Right lobe of liver (tissue), 6 donors: ENCODE measurements at regions not wholly inside any gene's neighbourhood (a gene's known extent, or its start where the extent isn't known, plus 50 kb on each side); places are given as distances from the start of the nearest gene placed in this dataset.

Experiments used
- ATAC-seq, 4 donors: fragments of 200-7000 bp; cut with Tn5 transposase; one replicate each; pipeline ENCODE4 v1.9.1; 2020; ENCODE audit warnings: mild to moderate bottlenecking in 4 of 4, moderate library complexity in 4 of 4
- DNase-seq, 3 donors: peaks; one replicate each; pipeline ENCODE4 v3.0.0-alpha.2; 2020
- H3K27ac ChIP-seq, 3 donors: fragments of 200-600 bp; one replicate each; pipeline ENCODE4 v1.8.0; 2022
- H3K27me3 ChIP-seq, 2 donors: fragments of 200-600 bp; one replicate each; pipeline ENCODE4 v1.8.0; 2022
- H3K36me3 ChIP-seq, 4 donors: fragments of 200-600 bp; sonication (generic) in 1 of 4; one replicate each; pipeline versions ENCODE4 v1.5.1 to v1.8.0; 2017 to 2022; ENCODE audit warnings: control low read depth in 1 of 4
- H3K4me1 ChIP-seq, 4 donors: fragments of 200-600 bp; sonication (generic) in 1 of 4; one replicate each; pipeline versions ENCODE4 v1.5.1 to v1.8.0; 2017 to 2022; ENCODE audit warnings: control low read depth in 1 of 4
- H3K4me3 ChIP-seq, 3 donors: fragments of 200-600 bp; one replicate each; pipeline ENCODE4 v1.8.0; 2022
- H3K9me3 ChIP-seq, 4 donors: fragments of 200-600 bp; sonication (generic) in 1 of 4; one replicate each; pipeline versions ENCODE4 v1.5.1 to v1.8.0; 2017 to 2022; ENCODE audit warnings: control low read depth in 1 of 4
- POLR2A ChIP-seq: fragments of 450-650 bp; IDR thresholded peaks from one replicate; pipeline ENCODE4 v1.6.1; 2017; ENCODE audit warnings: antibody characterized with exemption, mild to moderate bottlenecking
- WGBS: methylation state at CpG from one replicate; pipeline ENCODE4 v1.1.6; 2018; ENCODE audit warnings: low coverage, low lambda C conversion rate; ENCODE audit not compliant: insufficient coverage; ENCODE audit errors: missing lambda C conversion rate; 5-methylcytosine and 5-hydroxymethylcytosine counted together
- intact Hi-C, 2 donors: fragments of 100-400 bp; cut with DNase I; formaldehyde crosslinking; loops; one replicate each; pipeline versions ENCODE4 v1.11.2 to v1.14.1; 2022
- TF ChIP-seq, protein P1 (sequence below), 4 donors: fragments of 200-600 bp in 3 of 4; fragments of 450-650 bp in 1 of 4; IDR thresholded peaks; one replicate each; pipeline versions ENCODE4 v1.5.1 to v1.8.0; 2016 to 2022; ENCODE audit warnings: antibody characterized with exemption in 4 of 4, mild to moderate bottlenecking in 2 of 4
- donor health status: DM: no; HTN: yes; CAD: no.
- donor health status: DM: no; HTN: no; CAD: no.
- donor health status: DM: no; HTN: no; CAD: no.
- donor health status: DM: no; HTN: yes; CAD: no.
- donor health status: DM: no; HTN: yes; CAD: no.

DNA sequence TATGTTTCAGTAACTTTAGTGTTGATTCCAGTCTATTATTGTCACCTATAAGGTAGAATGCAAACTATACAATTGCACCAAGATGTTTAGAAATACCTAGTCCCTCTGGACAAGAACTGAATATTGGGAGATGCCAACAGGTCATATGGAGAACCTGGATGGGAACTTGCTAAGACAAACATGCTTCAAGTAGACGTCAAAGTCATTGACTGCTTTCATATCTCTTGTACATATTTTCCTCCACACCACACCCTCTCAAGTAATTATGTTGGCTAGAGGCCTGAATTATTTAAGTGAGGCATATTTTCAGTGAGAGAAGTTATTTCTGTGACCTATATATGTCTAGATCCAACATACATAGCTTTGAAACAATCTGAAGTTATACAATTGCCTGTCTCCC is 453.3 kb downstream of the ELAVL2 start:
- H3K9me3 ChIP-seq: no peaks in the 10 kb centered on the region
- no peak overlapping the region for H3K4me3 ChIP-seq
- H3K27me3 ChIP-seq: no peaks in the 10 kb centered on the region
- peaks cover 0 to 10% (median 0%) of the 10 kb centered on the region in 4 donors for H3K4me1 ChIP-seq
- intact Hi-C loops: no loop called here
- WGBS: no CpG with 5 or more reads among the region's 1 CpG
- no peaks in the 10 kb centered on the region for H3K36me3 ChIP-seq
- H3K27ac ChIP-seq: no peak overlapping the region
- no peak for TF ChIP-seq POLR2A
- TF ChIP-seq, protein P1, sequence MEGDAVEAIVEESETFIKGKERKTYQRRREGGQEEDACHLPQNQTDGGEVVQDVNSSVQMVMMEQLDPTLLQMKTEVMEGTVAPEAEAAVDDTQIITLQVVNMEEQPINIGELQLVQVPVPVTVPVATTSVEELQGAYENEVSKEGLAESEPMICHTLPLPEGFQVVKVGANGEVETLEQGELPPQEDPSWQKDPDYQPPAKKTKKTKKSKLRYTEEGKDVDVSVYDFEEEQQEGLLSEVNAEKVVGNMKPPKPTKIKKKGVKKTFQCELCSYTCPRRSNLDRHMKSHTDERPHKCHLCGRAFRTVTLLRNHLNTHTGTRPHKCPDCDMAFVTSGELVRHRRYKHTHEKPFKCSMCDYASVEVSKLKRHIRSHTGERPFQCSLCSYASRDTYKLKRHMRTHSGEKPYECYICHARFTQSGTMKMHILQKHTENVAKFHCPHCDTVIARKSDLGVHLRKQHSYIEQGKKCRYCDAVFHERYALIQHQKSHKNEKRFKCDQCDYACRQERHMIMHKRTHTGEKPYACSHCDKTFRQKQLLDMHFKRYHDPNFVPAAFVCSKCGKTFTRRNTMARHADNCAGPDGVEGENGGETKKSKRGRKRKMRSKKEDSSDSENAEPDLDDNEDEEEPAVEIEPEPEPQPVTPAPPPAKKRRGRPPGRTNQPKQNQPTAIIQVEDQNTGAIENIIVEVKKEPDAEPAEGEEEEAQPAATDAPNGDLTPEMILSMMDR (IDR thresholded peaks at IDR 0.05): no peak
- DNase-seq (no peak), ATAC-seq (no peak)

DNA sequence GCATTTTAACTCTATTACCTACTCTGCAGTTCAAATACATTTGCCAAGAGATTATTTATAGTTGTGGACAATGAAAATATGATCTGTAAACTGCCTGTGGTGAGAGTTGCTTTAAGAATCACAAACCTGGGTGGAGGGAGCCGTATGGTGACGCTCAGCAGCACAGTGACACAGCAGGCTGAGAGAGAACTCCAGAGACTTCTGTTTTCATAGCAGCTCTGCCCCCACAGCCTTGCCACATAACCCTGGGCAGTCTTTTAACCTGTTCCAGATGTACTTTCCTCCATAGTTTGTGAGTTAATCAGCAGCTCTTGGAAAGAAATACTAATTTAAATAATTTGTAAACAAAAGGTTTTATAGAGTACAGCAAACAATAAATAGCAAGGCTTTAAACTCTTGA is 450.5 kb downstream of the ELAVL2 start:
- DNase-seq: peak in 1 of 3 donors; percentile 42
- H3K4me3 ChIP-seq: no peak overlapping the region
- H3K9me3 ChIP-seq: no peaks in the 10 kb centered on the region
- no peak for TF ChIP-seq POLR2A
- TF ChIP-seq, protein P1 (IDR thresholded peaks at IDR 0.05): no peak
- H3K4me1 ChIP-seq: peaks cover 0 to 10% (median 0%) of the 10 kb centered on the region in 4 donors
- H3K27ac ChIP-seq: peak overlapping the region in 1 of 3 donors; percentile 50
- no CpG with 5 or more reads among the region's 2 CpGs for WGBS
- ATAC-seq: peak; percentile 44 to 93 (median 83)
- no peaks in the 10 kb centered on the region for H3K27me3 ChIP-seq
- intact Hi-C loops: no loop called here
- no peaks in the 10 kb centered on the region for H3K36me3 ChIP-seq

DNA sequence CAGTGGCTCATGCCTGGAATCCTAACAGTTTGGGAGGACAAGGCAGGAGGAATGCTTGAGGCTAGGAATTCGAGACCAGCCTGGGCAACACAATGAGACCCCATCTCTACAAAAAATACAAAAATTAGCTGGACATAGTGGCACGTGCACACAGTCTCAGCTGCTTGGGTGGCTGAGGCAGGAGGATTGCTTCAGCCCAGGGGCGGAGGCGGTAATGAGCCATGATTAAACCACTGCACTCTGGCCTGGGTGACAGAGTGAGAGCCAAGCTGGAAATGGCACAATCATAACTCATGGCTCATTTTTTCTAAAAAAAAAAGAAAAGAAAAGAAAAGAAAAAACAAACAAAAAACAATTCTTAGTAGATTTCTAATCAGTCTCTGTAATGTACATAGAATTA is 446.2 kb downstream of the ELAVL2 start:
- H3K9me3 ChIP-seq: no peaks in the 10 kb centered on the region
- ATAC-seq (peak; percentile 34 to 86 (median 70)), DNase-seq (peak in 1 of 3 donors; percentile 23)
- H3K27me3 ChIP-seq: no peaks in the 10 kb centered on the region
- H3K36me3 ChIP-seq: no peaks in the 10 kb centered on the region
- TF ChIP-seq, protein P1 (IDR thresholded peaks at IDR 0.05): no peak
- TF ChIP-seq POLR2A: no peak
- no peak overlapping the region for H3K4me3 ChIP-seq
- intact Hi-C loops: no loop called here
- no peak overlapping the region for H3K27ac ChIP-seq
- H3K4me1 ChIP-seq: peaks cover 0 to 10% (median 0%) of the 10 kb centered on the region in 4 donors
- 74% methylated on average over 4 of the region's 4 CpGs for WGBS

DNA sequence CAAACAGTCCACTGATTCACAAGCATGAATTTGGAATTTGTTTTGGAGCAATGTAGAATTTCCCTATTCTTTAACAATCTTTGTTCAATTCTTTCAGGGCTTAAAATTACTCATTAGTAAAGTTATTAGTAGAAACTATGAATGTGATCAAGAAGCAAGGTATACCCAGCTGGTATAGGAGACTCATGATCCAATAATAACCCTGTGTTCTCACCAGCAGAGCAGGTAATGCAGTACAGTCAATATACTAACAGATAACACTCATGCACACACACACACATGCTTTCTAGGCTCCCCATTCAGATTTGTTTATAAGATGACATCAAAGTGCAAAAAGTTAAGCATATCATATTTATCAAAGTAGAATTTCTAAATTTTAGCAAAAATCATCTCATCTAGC is 445.2 kb downstream of the ELAVL2 start:
- TF ChIP-seq, protein P1 (IDR thresholded peaks at IDR 0.05): no peak
- no peak for TF ChIP-seq POLR2A
- H3K27me3 ChIP-seq: no peaks in the 10 kb centered on the region
- H3K36me3 ChIP-seq: no peaks in the 10 kb centered on the region
- DNase-seq: no peak
- peaks cover 0 to 3% (median 0%) of the 10 kb centered on the region in 4 donors for H3K4me1 ChIP-seq
- ATAC-seq: peak in 1 of 4 donors; percentile 82
- H3K4me3 ChIP-seq: no peak overlapping the region
- no peak overlapping the region for H3K27ac ChIP-seq
- intact Hi-C loops: no loop called here
- H3K9me3 ChIP-seq: no peaks in the 10 kb centered on the region

DNA sequence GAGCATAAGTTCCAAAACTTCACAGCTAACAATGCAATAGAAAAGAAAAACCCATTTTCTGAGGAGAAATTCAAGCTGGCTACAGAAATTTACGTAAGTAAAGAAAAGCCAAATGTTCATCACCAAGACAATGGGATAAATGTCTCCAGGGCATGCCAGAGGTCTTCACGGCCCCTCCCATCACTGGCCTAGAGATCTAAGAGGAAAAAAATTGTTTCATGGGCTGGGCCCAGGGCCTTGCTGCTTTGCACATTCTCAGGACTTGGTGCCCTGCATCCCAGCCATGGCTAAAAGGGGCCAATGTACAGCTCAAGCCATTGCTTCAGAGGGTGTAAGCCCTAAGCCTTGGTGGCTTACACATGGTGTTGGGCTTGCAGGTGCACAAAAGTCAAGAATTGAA is 443.6 kb downstream of the ELAVL2 start:
- Histone ChIP-seq H3K36me3 (no peaks in the 10 kb centered on the region), H3K27ac (no peak overlapping the region), H3K4me3 (no peak overlapping the region), H3K9me3 (no peaks in the 10 kb centered on the region), H3K27me3 (no peaks in the 10 kb centered on the region), H3K4me1 (no peaks in the 10 kb centered on the region)
- ATAC-seq (no peak), DNase-seq (no peak)
- WGBS: 50% methylated on average over 1 of the region's 2 CpGs
- intact Hi-C loops: no loop called here
- TF ChIP-seq POLR2A: no peak
- TF ChIP-seq, protein P1 (IDR thresholded peaks at IDR 0.05): no peak
